Chondrocyte (in vitro differentiated cells): ENCODE measurements at regions not wholly inside any gene's neighbourhood (a gene's known extent, or its start where the extent isn't known, plus 50 kb on each side); places are given as distances from the start of the nearest gene placed in this dataset.

Experiments used
- DNase-seq: peaks from one replicate; pipeline ENCODE4 v3.0.0; 2021; ENCODE audit warnings: mixed read lengths, low spot score
- H3K27ac Mint-ChIP-seq: one replicate; pipeline ENCODE4 v1.8.0; 2021; ENCODE audit warnings: mild to moderate bottlenecking, moderate library complexity, mixed read lengths; ENCODE audit not compliant: unreplicated experiment
- H3K27me3 Mint-ChIP-seq: 2 replicates; pipeline ENCODE4 v1.8.0; 2021; ENCODE audit warnings: low read depth, mixed read lengths
- H3K36me3 Mint-ChIP-seq: 2 replicates; pipeline ENCODE4 v1.8.0; 2021; ENCODE audit warnings: low read depth, mixed read lengths
- H3K4me1 Mint-ChIP-seq: 2 replicates; pipeline ENCODE4 v1.8.0; 2021; ENCODE audit warnings: low read depth, mild to moderate bottlenecking, mixed read lengths
- H3K4me3 Mint-ChIP-seq: one replicate; pipeline ENCODE4 v1.8.0; 2021; ENCODE audit warnings: mild to moderate bottlenecking, moderate library complexity, mixed read lengths; ENCODE audit not compliant: unreplicated experiment
- H3K9me3 Mint-ChIP-seq: 2 replicates; pipeline ENCODE4 v1.8.0; 2021; ENCODE audit warnings: low read depth, mixed read lengths
- CTCF ChIP-seq: fragments of 200-600 bp; sonication (generic); IDR thresholded peaks from 2 replicates; pipeline ENCODE4 v1.5.0; 2021; ENCODE audit warnings: antibody characterized with exemption, mild to moderate bottlenecking, moderate library complexity

GRCh38 chr17:15888436-15888835 is 56.5 kb upstream of the ADORA2B start:
- Mint-ChIP-seq H3K4me1 (peaks cover 35% of the 10 kb centered on the region), H3K9me3 (peaks cover 3% of the 10 kb centered on the region), H3K27me3 (no peaks in the 10 kb centered on the region), H3K4me3 (no peak overlapping the region), H3K36me3 (no peaks in the 10 kb centered on the region), H3K27ac (no peak overlapping the region)
- no peak for DNase-seq
- no peak for TF ChIP-seq CTCF

GRCh38 chr17:15890279-15890892 is 54.5 kb upstream of the ADORA2B start:
- Mint-ChIP-seq H3K9me3 (no peaks in the 10 kb centered on the region), H3K4me3 (no peak overlapping the region), H3K27me3 (no peaks in the 10 kb centered on the region), H3K27ac (no peak overlapping the region), H3K36me3 (no peaks in the 10 kb centered on the region), H3K4me1 (peaks cover 38% of the 10 kb centered on the region)
- no peak for DNase-seq
- TF ChIP-seq CTCF = no peak

- DNase-seq = no peak
- TF ChIP-seq CTCF = no peak
- Mint-ChIP-seq H3K27me3 (no peaks in the 10 kb centered on the region), H3K4me1 (peaks cover 33% of the 10 kb centered on the region), H3K36me3 (no peaks in the 10 kb centered on the region), H3K27ac (no peak overlapping the region), H3K9me3 (no peaks in the 10 kb centered on the region), H3K4me3 (no peak overlapping the region)
These were observed 53.6 kb upstream of the ADORA2B start for GRCh38 chr17:15891318-15891717.

GRCh38 chr17:15892244-15892643 is 52.7 kb upstream of the ADORA2B start:
- Mint-ChIP-seq H3K4me1 (peaks cover 24% of the 10 kb centered on the region), H3K36me3 (no peaks in the 10 kb centered on the region), H3K27me3 (no peaks in the 10 kb centered on the region), H3K9me3 (no peaks in the 10 kb centered on the region), H3K4me3 (no peak overlapping the region), H3K27ac (peak overlapping the region; percentile 64)
- no peak for DNase-seq
- TF ChIP-seq CTCF = no peak

GRCh38 chr17:15892731-15893657 is 51.9 kb upstream of the ADORA2B start:
- no peak for TF ChIP-seq CTCF
- no peak overlapping the region for H3K4me3 Mint-ChIP-seq
- peak overlapping the region; percentile 64 for H3K27ac Mint-ChIP-seq
- DNase-seq = no peak
- peaks cover 28% of the 10 kb centered on the region for H3K4me1 Mint-ChIP-seq
- no peaks in the 10 kb centered on the region for H3K27me3 Mint-ChIP-seq
- no peaks in the 10 kb centered on the region for H3K36me3 Mint-ChIP-seq
- H3K9me3 Mint-ChIP-seq = no peaks in the 10 kb centered on the region
